ENCODE measurements at regions not wholly inside any gene's neighbourhood (a gene's known extent, or its start where the extent isn't known, plus 50 kb on each side); places are given as distances from the start of the nearest gene placed in this dataset.

GRCh38 chr1:38600286-38600685, 259.3 kb downstream of the RRAGC start:
- TF ChIP-seq POLR2A (IDR thresholded peaks at IDR 0.05) (no peak), CTCF (IDR thresholded peaks at IDR 0.05 in 8 of 11, conservative IDR thresholded peaks at IDR 0.05 in 3 of 11) (no peak)

All from spleen (tissue), 7 donors.